Panc1 (cell line): ENCODE measurements at regions not wholly inside any gene's neighbourhood (a gene's known extent, or its start where the extent isn't known, plus 50 kb on each side); places are given as distances from the start of the nearest gene placed in this dataset.
"Not testable (repeated sequence)": the region's sequence is repeated elsewhere in the genome, so short reads cannot be mapped to it uniquely, and the experiment has no call there.

Source experiments
- ATAC-seq: fragments of 200-7000 bp; cut with Tn5 transposase; 2 replicates; pipeline ENCODE4 v1.9.1; 2020; ENCODE audit warnings: mild to moderate bottlenecking, moderate library complexity
- BruUV-seq: library from RNA; stranded (reverse); fragments of 400-500 nt; replicated peaks from 2 replicates; lab custom pipeline; 2021; lab: Mats Ljungman, UMichigan
- CTCF ChIA-PET: fragments of 300-600 bp; sonication (Branson Sonifier 250); formaldehyde crosslinking; loops from one replicate; lab custom pipeline; 2022; ENCODE audit warnings: antibody characterized with exemption; lab: Charles Lee
- POLR2A ChIA-PET: fragments of 300-600 bp; sonication (Branson Sonifier 250); formaldehyde crosslinking; loops from one replicate; lab custom pipeline; 2022; ENCODE audit warnings: antibody characterized with exemption; lab: Charles Lee
- DNase-seq: peaks from one replicate; pipeline ENCODE4 v3.0.0-alpha.2; 2010; ENCODE audit warnings: low read depth, low spot score
- H3K27ac ChIP-seq: 2 replicates; pipeline ENCODE4 v1.5.1; 2011; ENCODE audit warnings: mild to moderate bottlenecking, low read length, inconsistent platforms
- H3K27me3 ChIP-seq: fragments of 200-500 bp; sonication (Bioruptor generic); 2 replicates; pipeline ENCODE4 v1.6.0; 2014; ENCODE audit warnings: low read length, inconsistent platforms; ENCODE audit not compliant: control insufficient read depth, insufficient read depth
- H3K36me3 ChIP-seq: fragments of 200-500 bp; sonication (Bioruptor generic); 2 replicates; pipeline ENCODE4 v1.5.1; 2014; ENCODE audit warnings: inconsistent platforms, mild to moderate bottlenecking, low read length, moderate library complexity; ENCODE audit not compliant: control insufficient read depth, insufficient read depth
- H3K4me1 ChIP-seq: 2 replicates; pipeline ENCODE4 v1.5.1; 2011; ENCODE audit warnings: inconsistent platforms, mild to moderate bottlenecking, low read length, moderate library complexity; ENCODE audit not compliant: control insufficient read depth, insufficient read depth
- H3K4me3 ChIP-seq, 2 experiments: 2 replicates each; pipeline ENCODE4 v1.5.1; 2011 to 2012; ENCODE audit warnings: low read depth in 2 of 2, low read length in 2 of 2, mild to moderate bottlenecking in 2 of 2, inconsistent platforms in 1 of 2, moderate library complexity in 1 of 2
- H3K9me3 ChIP-seq: fragments of 200-500 bp; sonication (Bioruptor generic); 2 replicates; pipeline ENCODE4 v1.5.1; 2014; ENCODE audit warnings: low read depth, mild to moderate bottlenecking, inconsistent platforms, low read length, moderate library complexity; ENCODE audit not compliant: control insufficient read depth, insufficient read depth
- POLR2AphosphoS5 ChIP-seq: IDR thresholded peaks from 2 replicates; pipeline ENCODE4 v1.6.1; 2012; ENCODE audit warnings: mild to moderate bottlenecking, low read depth, low read length, moderate library complexity
- SIN3A ChIP-seq: IDR thresholded peaks from 2 replicates; pipeline ENCODE4 v1.6.1; 2012; ENCODE audit warnings: low read depth, mild to moderate bottlenecking, low read length, moderate library complexity, borderline replicate concordance; ENCODE audit not compliant: insufficient read depth
- in situ Hi-C: cut with HindIII; loops from 2 replicates; pipeline ENCODE4 v1.10.0; 2016; ENCODE audit warnings: low sequenced_read_pairs, low pct_unique_long_range_greater_than_20kb
- intact Hi-C: fragments of 100-400 bp; cut with micrococcal nuclease; formaldehyde crosslinking; loops from one replicate; pipeline ENCODE4 v1.10.0; 2022; ENCODE audit not compliant: unreplicated experiment
- TF ChIP-seq, protein P1 (sequence below): fragments of 450-650 bp; IDR thresholded peaks from 2 replicates; pipeline ENCODE4 v1.5.1; 2017; ENCODE audit warnings: mild to moderate bottlenecking

DNA sequence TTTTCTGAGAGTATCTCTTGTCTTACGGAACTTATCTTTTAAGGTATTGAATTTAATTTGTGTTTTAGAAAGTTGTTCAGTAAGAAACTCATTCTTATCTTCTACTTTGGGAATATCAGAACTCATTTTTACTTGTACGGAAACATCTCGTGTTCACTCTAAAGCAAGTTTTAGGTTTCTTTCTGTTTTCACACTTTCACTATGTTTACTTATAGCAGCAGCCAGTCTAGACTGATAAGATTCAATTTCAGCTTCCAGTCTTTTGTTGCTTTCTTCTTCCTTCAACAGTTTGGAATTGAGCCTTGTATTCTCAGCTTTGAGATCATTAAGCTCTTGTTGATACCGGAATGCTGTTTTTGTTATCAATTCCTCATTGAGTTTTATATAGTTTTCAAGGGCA, 575.2 kb upstream of the DEFB115 start:
- H3K27me3 ChIP-seq, H3K9me3 ChIP-seq, DNase-seq, CTCF ChIA-PET, H3K4me1 ChIP-seq, H3K4me3 ChIP-seq, intact Hi-C loops, in situ Hi-C loops, H3K27ac ChIP-seq, POLR2A ChIA-PET, H3K36me3 ChIP-seq, ATAC-seq: not testable (repeated sequence)
- BruUV-seq = TSS peak; percentile 81

DNA sequence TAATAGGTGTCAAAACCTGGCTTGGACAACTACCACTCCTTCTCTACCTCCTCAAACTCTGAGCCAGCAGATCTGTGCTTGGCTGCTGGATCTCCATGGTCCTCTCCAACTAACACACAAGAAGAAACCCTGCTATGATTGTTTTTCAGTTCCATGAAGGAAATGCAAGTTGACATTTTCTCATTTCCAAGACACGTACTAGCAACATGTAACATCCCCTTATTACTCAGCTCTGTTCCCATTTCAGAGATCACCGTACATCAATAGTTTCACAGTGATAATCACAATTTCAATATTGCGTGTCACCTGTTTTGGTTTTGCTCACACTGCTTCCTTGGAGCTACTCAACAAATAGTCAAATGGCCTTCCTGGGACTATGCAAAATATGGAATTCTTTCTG, 544.6 kb upstream of the DEFB115 start:
- H3K4me3 ChIP-seq, H3K27me3 ChIP-seq, in situ Hi-C loops, DNase-seq, POLR2A ChIA-PET, ATAC-seq, CTCF ChIA-PET, H3K4me1 ChIP-seq, H3K36me3 ChIP-seq, BruUV-seq, H3K27ac ChIP-seq, H3K9me3 ChIP-seq, intact Hi-C loops: not testable (repeated sequence)

DNA sequence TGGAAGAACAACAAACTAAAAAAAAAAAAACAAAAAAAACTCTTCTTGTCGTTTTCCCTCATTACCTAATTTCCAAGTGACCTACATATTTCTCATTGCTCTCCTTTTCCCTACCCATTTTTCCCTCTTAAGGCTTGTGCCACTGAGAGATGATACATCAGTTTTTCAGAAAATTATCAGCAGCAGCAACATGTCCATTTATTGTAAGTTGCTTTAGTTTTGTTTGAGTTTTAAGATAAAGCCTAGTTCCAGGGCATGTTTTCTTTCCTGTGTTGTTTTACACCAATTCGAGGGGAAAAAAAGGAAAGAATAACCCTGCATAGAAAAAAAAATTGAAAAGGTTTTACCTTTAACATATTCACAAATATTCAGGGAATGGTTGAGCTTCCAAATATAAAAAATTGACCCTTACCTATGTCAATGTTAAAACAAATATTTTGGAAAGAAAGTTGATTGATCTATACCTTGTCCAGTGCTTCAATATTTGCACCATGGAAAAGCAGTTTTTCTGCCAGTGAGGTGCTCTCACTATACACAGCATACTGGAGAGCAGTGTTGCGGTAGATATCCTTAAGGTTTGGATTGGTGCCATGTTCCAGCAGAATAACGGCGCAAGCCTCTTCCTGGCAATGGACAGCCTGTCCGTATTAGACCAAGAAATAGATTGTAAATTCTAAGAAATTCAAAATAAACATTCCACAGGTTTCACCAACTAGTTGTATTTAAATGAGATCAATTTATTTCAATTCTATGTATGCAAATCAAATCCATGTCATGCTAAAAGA, 537.9 kb upstream of the DEFB115 start:
- BruUV-seq, in situ Hi-C loops, DNase-seq, H3K4me3 ChIP-seq, ATAC-seq, intact Hi-C loops, H3K27ac ChIP-seq, H3K36me3 ChIP-seq, H3K4me1 ChIP-seq, H3K9me3 ChIP-seq, H3K27me3 ChIP-seq, CTCF ChIA-PET, POLR2A ChIA-PET: not testable (repeated sequence)

DNA sequence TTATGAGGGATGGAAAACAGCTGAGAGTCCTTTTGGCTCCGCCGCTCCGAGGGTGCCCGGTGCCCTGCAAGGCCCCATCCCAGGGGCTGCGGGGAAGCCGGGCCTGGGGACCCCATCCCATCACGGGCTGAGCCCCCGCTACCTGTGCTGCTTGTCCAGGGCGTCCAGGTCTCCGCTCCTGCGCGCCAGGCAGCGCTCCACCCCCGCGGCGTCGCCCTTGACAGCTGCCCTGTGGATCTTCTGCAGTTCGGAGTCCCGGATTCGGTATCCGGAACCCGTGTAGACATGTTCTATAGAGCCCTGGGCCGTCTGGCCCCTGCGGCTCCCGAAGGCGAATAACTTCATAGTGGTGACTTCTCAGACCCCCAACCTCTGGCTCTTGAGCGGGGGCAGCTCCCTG, 534.0 kb upstream of the DEFB115 start:
- H3K4me1 ChIP-seq, POLR2A ChIA-PET, H3K27me3 ChIP-seq, intact Hi-C loops, H3K36me3 ChIP-seq, H3K9me3 ChIP-seq, in situ Hi-C loops, DNase-seq, ATAC-seq: not testable (repeated sequence)
- TSS peak; percentile 94 for BruUV-seq
- Histone ChIP-seq H3K27ac (peak overlapping the region; percentile 84), H3K4me3 (peak overlapping the region; percentile 59 to 77)
- CTCF ChIA-PET = interaction anchor here (0.6 kb wide), 1 partner anchor 190 kb away, joined by 3 read pairs; no protein-coding TSS in a partner anchor

DNA sequence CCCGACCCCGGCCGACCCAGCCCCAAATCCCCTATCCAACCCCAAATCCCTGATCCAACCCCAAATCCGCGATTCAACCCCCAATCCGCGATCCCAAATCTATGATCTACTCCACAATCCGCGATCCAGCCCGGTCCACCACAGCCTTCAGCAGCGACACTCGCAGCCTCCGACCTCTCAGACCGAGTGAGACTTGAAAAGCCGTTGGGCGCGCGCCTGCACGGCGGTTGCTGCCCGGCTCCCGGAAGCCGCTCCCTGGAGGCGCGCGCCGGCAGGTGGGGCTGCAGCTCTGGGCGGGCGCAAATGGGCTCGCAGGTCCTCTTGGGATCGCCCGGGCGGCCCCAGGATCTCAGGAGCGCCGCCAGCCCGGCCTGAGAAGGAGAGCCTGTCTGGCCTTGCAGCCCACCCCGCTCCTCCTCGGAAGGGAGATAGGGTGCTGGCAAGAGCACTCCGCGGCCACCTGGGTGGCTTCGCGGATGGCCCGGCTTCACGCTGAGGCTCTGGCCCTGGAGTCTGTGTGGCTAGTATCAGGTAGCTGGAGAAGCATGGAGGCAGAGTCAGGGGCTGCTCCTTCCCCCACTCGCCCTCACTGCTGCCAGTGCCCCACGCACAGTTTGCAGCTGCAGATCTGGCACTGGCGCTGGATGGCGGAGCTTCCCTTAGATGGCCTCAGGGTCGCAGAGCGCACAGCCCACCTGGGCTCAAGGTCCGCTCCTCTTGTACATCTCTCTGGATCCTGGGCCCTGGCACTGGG, 533.4 kb upstream of the DEFB115 start:
- CTCF ChIA-PET, in situ Hi-C loops, POLR2A ChIA-PET, H3K4me1 ChIP-seq, DNase-seq, H3K36me3 ChIP-seq, intact Hi-C loops, BruUV-seq, H3K9me3 ChIP-seq, H3K27me3 ChIP-seq: not testable (repeated sequence)
- TF ChIP-seq, protein P1, sequence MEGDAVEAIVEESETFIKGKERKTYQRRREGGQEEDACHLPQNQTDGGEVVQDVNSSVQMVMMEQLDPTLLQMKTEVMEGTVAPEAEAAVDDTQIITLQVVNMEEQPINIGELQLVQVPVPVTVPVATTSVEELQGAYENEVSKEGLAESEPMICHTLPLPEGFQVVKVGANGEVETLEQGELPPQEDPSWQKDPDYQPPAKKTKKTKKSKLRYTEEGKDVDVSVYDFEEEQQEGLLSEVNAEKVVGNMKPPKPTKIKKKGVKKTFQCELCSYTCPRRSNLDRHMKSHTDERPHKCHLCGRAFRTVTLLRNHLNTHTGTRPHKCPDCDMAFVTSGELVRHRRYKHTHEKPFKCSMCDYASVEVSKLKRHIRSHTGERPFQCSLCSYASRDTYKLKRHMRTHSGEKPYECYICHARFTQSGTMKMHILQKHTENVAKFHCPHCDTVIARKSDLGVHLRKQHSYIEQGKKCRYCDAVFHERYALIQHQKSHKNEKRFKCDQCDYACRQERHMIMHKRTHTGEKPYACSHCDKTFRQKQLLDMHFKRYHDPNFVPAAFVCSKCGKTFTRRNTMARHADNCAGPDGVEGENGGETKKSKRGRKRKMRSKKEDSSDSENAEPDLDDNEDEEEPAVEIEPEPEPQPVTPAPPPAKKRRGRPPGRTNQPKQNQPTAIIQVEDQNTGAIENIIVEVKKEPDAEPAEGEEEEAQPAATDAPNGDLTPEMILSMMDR = peak; percentile 70
- TF ChIP-seq SIN3A (peak; percentile 68; the same call in 1 of the 2 replicates), POLR2AphosphoS5 (peak; percentile 73; the same call in 1 of the 2 replicates)
- Histone ChIP-seq H3K27ac (peak overlapping the region; percentile 84), H3K4me3 (peak overlapping the region; percentile 59 to 77)
- peak; percentile 85 for ATAC-seq

DNA sequence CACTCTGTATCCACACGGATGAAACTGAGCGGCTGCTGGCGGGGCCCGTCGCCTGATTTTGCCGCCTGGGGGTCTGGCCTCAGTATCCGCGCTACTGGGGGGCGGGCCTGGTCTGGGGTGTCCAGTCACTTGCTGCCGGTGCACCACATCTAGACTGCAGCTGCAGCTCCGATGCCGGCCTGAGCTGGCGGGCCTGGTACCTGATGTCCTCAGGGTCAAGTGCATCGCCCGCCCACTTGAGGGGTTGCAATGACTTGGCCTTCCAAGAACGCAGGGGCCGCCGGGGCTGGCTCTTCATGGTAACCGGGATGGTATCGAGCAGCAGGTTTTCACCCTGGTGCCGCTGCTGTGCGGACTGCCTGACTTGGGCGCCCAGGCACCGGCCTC, 532.8 kb upstream of the DEFB115 start:
- CTCF ChIA-PET, POLR2A ChIA-PET, H3K9me3 ChIP-seq, H3K4me1 ChIP-seq, H3K27me3 ChIP-seq, intact Hi-C loops, DNase-seq, BruUV-seq, H3K36me3 ChIP-seq, in situ Hi-C loops, ATAC-seq: not testable (repeated sequence)
- peak overlapping the region; percentile 84 for H3K27ac ChIP-seq
- peak overlapping the region; percentile 59 to 77 for H3K4me3 ChIP-seq
